Germinal center (tissue), 1 donor: ENCODE measurements at regions not wholly inside any gene's neighbourhood (a gene's known extent, or its start where the extent isn't known, plus 50 kb on each side); places are given as distances from the start of the nearest gene placed in this dataset.
"Not testable (repeated sequence)": the region's sequence is repeated elsewhere in the genome, so short reads cannot be mapped to it uniquely, and the experiment has no call there.

Experiments used
- DNase-seq: peaks from one replicate; pipeline ENCODE4 v3.0.0; 2012; ENCODE audit warnings: mixed read lengths, low spot score

DNA sequence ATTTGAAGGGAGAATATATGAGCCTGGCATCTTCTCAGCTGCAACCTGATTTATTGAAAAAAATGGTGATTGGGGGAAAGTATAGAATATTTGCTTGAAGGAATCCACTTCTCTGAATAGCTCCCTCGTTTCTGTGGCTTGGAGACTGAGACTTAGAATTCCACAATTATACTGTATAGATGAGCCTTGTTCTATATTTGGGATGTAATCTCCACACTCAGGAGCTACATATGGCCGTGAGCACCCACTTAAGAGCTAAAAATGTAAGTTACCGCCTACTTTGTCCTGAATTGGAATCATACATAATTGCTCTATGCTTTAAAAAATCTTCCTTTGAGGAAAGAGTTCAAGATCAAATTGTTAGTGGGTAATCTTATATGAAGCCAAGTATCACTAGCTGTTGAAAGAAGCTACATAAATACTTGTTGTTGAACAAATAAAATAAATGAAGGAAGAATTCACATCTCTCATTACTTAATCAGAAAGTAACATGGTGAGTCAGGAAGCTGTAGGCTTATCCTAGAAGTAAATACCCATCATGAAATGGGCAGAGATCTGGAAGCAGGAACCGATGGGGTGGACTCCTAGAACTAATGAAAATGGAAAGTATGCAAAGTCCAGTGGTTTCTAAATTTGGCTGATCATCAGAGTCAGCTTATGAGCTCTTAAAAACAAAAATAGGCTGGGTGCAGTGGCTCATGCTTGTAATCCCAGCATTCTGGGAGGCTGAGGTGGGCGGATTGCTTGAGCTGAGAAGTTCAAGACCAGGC is 254.3 kb downstream of the SOX4 start:
- no peak for DNase-seq

DNA sequence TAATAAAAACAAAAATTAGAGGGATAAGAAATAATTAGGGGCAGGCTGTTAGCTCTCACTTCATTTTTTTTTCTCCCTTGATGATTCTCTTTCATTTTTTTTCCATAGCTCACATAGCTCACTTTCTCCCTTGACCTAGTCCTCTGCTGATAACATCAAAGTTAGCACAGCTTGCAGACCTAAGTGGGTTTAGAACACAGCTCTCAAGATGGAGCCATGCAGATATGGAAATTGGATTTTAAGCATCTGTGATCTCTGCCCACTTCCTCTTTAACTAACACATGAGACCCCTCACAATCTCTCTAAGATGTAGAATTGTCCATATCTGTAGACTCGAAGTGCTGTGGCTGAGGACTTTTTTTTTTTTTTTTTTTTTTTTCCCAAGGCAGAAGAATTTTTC is 257.1 kb downstream of the SOX4 start:
- DNase-seq = no peak

DNA sequence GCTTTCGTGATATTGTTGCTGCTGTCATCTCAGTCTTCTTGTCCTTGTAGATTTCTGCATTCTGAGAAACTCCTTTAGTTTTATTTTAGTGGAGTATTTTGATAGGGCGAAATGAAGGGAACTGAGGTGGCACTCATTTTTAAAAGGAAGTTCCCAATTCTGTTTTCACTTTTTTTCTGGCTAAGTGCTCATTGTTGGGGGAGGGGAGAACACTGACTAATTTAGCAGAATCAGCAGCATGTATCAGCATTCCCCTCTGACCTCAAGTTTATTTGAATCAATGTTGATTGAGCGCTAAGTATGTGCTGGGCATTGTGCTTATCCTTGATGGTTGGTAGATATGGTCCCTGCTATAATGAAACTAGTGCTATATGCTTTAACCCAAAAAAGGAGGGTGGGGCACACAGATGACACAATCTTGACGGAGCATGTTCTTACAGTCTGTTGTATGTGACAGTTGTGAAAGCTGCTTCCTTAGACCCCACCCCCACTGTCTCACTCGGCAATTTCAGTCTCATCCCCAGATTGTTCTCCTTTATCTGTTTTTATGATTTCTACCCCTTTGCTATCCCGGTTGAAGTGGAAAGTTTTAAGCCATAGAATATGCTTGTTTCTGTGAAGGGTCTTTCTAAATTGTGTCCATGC is 262.4 kb downstream of the SOX4 start:
- DNase-seq = no peak

DNA sequence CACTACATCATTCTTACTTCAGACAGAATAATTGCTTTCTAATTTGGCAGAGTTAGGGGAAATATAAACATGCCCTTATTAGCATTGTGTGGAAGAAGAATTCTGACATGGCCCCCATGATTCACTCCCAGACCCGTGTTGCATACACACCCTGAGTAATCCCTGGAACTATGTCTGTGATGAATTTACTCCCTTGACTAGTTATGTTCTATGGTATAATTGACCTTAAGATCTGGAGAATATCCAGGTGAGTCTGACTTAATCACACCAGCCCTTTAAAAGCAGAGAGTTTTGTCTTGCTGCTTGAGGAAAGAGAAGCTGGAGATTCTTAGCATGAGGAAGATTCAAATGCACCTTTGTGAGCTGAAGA is 262.9 kb downstream of the SOX4 start:
- DNase-seq = no peak

DNA sequence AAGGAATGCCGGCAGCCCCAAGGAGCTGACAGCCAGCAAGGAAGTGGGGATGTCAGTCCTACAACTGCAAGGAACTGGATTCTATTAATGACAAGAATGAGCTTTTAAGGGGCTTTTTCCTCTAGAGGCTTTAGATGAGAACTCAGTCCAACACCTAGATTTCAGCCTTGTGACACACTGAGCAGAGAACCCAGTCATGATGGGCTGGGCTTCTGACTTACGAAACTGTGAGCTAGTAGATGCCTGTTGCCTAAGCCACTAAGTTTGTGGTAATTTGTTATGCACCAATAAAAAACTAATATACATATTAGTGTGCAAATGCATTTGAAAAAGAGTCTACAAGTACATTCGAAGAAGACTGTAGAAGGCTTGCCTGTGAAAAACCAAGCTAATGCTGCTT is 263.3 kb downstream of the SOX4 start:
- no peak for DNase-seq

DNA sequence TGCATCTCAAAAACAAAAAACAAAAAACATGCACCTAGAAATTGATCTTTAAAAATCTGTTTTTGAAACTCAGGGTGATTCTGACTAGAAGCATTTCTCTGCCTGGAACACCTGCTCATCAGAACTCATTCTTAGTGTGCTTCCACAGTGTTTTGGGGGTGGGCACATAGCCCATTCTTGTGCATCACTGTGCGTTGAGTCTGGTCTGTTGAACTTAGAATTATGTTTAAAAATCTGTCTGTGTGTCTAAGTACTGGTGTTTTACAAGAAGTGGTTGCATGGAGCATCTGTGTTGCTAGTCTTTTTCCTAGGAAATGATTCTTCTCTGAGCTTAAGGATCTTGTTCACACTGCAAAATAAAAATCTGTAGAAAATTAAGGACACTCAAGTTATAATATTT is 264.5 kb downstream of the SOX4 start:
- no peak for DNase-seq

DNA sequence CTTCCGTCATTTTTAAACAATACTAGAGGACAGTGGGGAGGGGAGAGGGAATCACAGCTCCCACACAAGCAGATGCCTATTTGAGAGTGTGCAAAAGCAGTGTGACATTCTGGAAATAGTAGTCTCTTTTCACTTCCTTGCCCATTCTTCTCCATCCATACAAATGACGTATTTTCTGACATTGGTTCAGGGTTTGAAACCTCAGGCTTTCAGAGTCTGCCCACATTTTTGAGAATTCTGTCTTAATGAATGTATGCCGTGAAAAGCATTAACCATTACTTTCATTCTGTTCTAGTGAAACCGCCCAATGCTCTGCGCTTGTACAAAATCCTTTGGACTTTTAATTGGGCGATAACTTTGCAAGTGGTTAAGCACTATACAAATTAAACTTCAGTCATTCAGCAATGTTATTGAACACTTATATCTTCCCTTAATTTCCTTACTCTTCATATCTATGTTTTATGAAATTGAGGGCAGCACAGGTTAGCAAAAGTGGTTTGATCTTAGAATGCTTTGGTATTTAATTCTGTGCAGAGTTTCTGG is 265.7 kb downstream of the SOX4 start:
- no peak for DNase-seq

DNA sequence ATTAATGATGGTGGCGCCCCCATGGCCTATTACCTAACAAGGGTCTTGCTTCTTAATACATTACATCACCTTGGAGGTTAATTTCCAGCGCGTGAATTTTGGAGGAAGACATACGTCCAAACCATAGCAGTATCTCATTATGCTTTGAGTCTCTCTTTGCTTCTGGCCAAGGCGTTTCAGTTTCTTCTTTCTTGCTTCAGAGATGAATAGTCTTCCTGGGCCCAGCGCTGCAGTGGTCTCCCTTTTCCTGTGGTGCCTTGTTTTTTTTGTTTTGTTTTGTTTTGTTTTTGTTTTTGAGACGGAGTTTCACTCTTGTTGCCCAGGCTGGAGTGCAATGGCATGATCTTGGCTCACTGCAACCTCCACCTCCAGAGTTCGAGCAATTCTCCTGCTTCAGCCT is 268.4 kb downstream of the SOX4 start:
- DNase-seq = no peak

DNA sequence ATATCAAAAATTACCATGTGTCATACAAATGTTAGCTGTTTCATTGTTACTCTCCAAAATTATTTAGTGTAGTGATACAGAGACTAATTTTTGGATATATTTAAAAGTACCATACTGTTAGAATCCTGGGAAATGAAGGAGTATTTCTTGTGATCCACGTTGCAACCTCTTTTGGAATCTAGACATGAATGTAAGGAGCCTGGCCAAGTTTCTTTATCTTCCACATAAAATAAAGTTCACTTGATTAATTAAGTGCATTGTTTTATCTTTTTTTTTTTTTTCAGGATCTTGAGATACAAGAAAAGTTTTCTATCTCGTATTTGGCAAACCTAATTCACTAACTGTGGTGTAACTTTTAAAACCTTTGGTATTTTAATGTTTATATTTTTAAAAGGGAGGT is 270.7 kb downstream of the SOX4 start:
- no peak for DNase-seq

DNA sequence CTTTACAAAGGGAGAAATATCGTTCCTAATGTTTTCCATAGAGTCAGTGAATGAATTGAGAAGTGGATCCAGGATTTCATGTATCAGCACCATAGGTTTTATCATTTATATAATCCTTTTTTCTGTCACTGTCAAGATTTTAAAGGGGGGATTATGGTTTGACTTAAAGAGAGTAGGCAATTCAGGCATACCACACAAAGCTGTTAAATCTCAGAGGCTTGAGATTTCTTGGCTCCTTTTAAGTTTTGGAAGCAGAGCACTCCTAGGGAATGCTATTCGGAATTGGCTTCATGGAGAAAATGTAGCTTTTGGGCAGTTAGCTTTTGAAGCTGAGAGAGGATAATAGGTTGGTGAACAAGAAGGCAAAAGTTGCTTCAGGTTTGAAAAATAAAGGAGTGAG is 274.7 kb downstream of the SOX4 start:
- DNase-seq = no peak

DNA sequence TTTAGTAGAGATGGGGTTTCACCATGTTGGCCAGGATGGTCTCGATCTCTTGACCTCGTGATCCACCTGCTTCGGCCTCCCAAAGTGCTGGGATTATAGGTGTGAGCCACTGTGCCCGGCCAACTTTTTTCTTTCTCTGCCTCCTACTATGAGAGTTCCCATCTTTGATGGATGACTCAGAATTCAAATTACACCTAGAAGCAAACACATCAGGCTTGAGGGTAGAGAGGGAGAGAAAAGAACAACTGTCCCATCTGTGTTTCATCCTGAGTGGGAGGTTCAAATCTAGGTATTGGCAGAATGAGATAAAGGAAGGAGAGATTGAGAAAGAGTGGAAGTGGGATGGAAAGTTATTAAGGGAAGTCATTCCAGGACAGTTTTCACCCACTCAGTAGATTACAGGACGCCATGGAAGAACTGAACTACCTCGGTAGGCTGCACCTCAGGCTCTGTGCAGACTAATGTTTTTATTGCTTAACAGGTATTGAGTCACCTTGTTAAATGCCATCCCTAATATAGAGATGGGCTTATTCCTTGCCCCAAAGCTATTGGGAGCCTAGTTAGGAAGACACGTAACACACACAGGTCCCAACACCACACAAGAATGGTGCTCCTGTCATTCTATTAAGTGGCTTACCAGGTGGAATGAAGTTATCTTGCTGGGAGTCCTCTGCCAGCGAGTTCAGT is 275.7 kb downstream of the SOX4 start:
- no peak for DNase-seq

DNA sequence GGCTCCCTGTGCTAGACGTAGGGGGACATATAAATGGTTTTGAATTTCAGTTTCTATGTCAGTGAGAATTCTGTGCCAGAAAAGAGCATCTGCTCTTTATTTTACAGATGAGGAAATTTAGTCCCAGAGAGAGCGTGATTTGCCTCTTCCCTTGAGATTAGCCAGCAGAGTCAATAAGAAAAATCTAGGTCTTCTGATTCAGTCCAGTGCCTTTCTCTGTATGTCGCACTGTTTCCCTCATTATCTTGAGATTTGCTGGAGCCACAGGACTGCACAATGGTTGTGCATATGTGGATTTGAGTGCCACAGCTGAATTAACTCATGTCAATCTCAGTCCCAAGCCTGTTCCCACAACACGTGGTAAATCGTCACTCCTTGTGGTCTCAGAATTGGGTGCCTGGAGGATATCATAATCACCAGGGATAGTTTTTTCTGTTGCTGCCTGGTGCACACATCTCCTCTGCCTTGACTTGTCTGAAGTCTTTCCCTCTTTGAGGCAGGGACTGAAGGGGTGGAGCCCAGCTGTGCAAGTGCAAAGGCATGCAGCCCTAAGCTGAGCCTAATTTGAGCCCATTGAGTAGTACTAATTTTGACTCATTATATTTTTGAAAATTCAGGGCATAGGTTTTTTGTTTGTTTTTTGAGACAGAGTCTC is 276.7 kb downstream of the SOX4 start:
- DNase-seq = no peak

DNA sequence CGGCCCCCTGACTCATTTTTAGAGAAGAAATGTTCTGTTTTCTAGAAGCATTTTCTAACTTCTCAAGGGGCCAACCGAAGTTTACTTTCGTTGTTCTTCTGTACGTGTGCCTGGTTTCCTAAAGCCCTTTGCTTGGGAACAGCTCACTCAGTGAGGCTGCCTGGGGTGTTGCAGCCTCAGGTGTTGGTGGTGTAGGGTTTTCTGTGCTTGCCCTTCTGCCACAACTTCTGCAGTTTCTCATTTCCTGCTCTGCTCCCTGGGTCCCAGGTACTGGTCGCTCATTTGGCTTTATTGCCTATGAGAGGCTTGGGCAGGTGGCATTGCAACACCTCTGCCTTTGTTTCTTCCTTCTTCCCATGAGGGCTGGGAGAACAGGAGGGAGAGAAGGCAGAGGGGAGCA is 278.3 kb downstream of the SOX4 start:
- no peak for DNase-seq

DNA sequence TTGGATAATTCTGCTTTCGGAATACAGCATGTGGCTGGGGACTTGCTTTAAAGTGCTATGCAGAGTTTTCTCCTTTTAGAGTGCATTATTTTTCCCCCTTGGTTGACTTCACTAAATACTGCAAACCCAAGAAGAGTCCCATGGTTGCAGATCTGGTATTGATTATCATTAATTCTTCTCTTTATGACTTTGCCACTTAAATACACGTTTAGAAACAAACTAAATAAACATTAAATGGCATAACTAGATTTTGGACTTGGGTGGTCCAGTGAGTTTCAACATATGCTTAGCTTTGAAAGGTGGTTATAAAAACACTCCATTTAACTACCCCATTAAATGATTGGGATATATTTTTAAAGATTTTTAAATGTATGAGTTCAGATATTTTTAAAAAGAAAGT is 279.2 kb downstream of the SOX4 start:
- no peak for DNase-seq

DNA sequence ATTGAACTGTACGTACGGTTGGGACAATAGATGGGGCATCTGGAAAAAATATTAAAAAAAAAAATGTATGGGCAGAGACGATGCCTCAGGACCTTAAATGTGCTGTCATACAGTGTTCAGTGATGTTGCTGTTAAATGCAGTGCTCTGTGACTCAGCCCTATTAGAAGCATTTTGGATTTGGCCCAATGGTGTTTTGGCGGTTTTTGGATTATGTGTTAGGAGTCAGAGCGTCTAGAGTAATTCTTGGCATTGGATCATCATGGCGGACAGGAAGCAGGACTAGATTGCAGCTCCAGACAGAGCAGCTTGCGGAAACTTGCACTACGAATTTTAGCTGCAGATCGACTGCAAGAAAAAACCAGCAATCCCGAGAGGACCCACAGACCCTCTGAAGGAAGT is 280.0 kb downstream of the SOX4 start:
- no peak for DNase-seq

DNA sequence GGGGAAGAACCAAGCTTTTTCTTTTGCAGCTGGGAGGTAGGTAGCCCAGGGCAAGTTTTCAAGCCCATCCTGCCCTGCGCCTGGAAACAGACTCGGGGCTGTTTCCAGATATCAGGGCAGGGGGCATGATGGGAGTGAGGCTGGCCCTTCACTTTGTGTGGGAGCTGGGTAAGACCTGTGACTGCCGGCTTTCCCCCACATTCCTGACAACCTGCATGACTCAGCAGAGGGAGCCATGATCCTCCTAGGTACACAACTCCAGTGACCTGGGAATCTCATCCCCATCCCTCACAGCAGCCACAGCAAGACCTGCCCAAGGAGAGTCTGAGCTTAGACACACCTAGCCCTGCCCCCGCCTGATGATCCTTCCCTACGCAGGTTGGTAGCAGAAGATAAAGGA is 280.8 kb downstream of the SOX4 start:
- no peak for DNase-seq

DNA sequence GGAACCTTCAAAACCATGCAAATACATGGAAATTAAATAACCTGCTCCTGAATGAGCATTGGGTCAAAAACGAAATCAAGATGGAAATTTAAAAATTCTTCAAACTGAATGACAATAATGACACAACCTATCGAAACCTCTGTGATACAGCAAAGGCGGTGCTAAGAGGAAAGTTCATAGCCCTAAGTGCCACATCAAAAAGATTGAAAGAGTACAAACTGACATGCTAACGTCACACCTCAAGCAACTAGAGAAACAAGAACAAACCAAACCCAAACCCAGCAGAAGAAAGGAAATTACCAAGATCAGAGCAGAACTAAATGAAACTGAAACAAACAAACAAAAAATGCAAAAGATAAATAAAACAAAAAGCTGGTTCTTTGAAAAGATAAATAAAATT is 283.5 kb downstream of the SOX4 start:
- DNase-seq = not testable (repeated sequence)

DNA sequence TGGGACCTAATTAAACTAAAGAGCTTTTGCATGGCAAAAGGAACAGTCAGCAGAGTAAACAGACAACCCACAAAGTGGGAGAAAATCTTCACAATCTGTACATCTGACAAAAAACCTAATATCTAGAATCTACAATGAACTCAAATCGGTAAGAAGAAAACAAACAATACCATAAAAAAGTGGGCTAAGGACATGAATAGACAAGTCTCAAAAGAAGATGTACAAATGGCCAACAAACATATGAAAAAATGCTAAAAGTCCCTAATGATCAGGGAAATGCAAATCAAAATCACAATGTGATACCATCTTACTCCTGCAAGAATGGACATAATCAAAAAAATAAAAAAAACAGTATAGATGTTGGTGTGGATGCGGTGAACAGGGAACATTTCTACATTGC is 286.7 kb downstream of the SOX4 start:
- not testable (repeated sequence) for DNase-seq

DNA sequence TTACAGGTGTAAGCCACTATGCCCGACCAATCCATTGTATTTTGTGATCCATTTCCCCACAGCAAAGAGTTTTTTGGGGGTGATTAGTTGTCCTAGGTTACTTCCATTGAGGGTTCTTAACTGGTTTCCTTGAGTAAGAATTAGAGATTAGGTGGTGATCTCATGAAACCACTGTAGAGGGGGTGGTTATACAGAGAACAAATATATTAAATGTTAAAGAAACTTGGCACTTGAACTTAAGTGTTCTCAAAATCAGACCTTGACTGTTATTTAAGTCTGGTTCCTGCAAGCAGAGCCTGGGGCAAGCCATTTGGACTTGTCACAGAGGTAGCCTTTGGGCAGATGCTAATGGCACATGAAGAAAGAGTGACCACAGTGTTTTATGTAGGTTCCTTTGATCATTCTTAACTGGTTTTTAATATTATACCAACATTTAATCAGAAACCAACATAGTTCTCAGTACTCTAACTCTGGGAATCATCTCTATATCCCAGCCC is 288.5 kb downstream of the SOX4 start:
- DNase-seq = no peak

DNA sequence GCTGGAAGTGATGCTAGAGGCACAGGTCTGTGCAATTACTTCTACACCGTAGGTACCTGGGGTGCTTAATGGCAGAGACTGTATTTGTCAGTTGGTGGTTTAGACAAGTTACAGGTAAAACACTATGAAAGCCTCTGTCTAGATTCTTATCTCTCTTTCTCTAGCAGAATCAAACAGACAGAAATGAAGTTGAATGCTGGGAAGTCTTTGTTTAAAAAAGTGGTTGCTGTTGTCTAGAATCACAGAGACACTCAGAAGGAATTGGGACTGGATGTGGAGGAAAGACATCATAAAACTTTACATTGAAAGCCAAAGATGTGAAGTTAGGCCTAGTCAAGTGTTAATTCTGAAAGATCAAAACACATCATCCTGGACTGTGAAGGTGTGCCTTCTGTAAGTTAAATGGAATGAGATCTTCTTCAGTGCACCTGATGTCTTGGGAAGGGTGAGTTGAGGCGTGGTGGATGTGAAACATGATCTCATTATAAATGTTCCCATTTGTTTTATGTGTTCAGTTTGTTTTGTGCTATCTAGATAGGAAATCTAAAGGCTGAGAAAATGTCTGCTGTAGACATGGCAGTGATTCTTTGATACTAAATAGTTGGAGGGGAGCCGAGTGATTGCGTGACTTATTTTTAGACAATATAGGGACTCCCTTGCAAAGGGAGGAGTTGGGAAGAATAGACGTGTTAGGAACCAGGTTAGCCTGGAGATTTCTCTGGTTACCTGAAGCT is 290.2 kb downstream of the SOX4 start:
- no peak for DNase-seq

DNA sequence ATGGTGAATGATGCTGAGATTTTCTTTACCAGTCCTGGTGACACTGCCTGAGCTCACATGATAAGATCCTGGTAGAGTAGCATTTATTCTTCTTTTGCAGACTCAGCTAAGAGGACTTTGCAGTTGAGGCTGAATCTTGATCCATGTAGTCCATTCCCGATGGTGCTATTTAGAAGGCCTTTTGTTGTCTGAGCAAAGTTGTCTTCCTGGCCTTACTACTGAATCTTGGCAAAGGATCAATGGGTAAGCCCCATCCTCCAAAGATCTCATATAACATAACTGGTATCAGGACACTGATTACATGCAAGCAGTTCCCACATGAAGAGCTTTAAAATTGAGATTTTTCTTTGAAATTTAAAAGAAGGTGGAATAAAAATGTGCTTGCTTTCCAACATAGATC is 291.6 kb downstream of the SOX4 start:
- DNase-seq = no peak
